GM12864 (cell line): ENCODE measurements at regions not wholly inside any gene's neighbourhood (a gene's known extent, or its start where the extent isn't known, plus 50 kb on each side); places are given as distances from the start of the nearest gene placed in this dataset.

Experiments used
- DNase-seq: peaks from one replicate; pipeline ENCODE4 v3.0.0-alpha.2; 2011; ENCODE audit warnings: low read depth
- H3K4me3 ChIP-seq: 2 replicates; pipeline ENCODE4 v1.5.1; 2011; ENCODE audit warnings: mild to moderate bottlenecking, low read depth, low read length, control low read depth
- CTCF ChIP-seq: IDR thresholded peaks from 2 replicates; pipeline ENCODE4 v1.5.1; 2011; ENCODE audit warnings: low read depth, mild to moderate bottlenecking, moderate library complexity, low read length, control low read depth, inconsistent platforms; ENCODE audit errors: missing control alignments

- no peak for TF ChIP-seq CTCF
- no peak for DNase-seq
- no peak overlapping the region for H3K4me3 ChIP-seq
Measured at GRCh38 chr3:157692468-157692867, 189.3 kb upstream of the VEPH1 start.

- no peak for DNase-seq
- no peak for TF ChIP-seq CTCF
- no peak overlapping the region for H3K4me3 ChIP-seq
Measured at GRCh38 chr3:157683668-157684067, 180.5 kb upstream of the VEPH1 start.

GRCh38 chr3:157672061-157672460 lies 168.8 kb upstream of the VEPH1 start:
- no peak overlapping the region for H3K4me3 ChIP-seq
- no peak for TF ChIP-seq CTCF
- DNase-seq: no peak

GRCh38 chr3:157671656-157672055 lies 168.4 kb upstream of the VEPH1 start:
- no peak overlapping the region for H3K4me3 ChIP-seq
- no peak for TF ChIP-seq CTCF
- DNase-seq: no peak

- no peak for TF ChIP-seq CTCF
- H3K4me3 ChIP-seq: no peak overlapping the region
- DNase-seq: no peak
Measured at GRCh38 chr3:157669416-157669815, 166.2 kb upstream of the VEPH1 start.

- TF ChIP-seq CTCF: no peak
- H3K4me3 ChIP-seq: no peak overlapping the region
- DNase-seq: no peak
Measured at GRCh38 chr3:157667493-157667892, 164.3 kb upstream of the VEPH1 start.

- no peak for DNase-seq
- TF ChIP-seq CTCF: no peak
- no peak overlapping the region for H3K4me3 ChIP-seq
Measured at GRCh38 chr3:157662171-157662570, 159.0 kb upstream of the VEPH1 start.
